ENCODE measurements at regions not wholly inside any gene's neighbourhood (a gene's known extent, or its start where the extent isn't known, plus 50 kb on each side); places are given as distances from the start of the nearest gene placed in this dataset.

GRCh38 chr3:6394944-6395343, 466.0 kb upstream of the GRM7 start:
- ATAC-seq (no peak), DNase-seq (ENCODE audit: low spot score) (no peak), FAIRE-seq (no peak)
- Histone ChIP-seq H3K9me3 (ENCODE audit: low read length) (peaks cover 62% of the 10 kb centered on the region), H3K4me2 (ENCODE audit: low read depth, low read length) (no peak overlapping the region), H3K9ac (ENCODE audit: insufficient read depth, low read depth, low read length) (no peak overlapping the region), H4K20me1 (ENCODE audit: insufficient read depth, low read length) (no peaks in the 10 kb centered on the region), H3K4me1 (ENCODE audit: insufficient read depth, low read length) (no peaks in the 10 kb centered on the region), H3K27me3 (ENCODE audit: control insufficient read depth in 1 of 2, insufficient read depth in 2 of 2, low read length in 2 of 2) (no peaks in the 10 kb centered on the region), H3K4me3 (replicated peaks in 1 of 3; ENCODE audit: insufficient read depth in 1 of 3, low read depth in 2 of 3, low read length in 3 of 3) (no peak overlapping the region), H3K36me3 (replicated peaks in 1 of 2; ENCODE audit: control insufficient read depth in 1 of 2, insufficient read depth in 2 of 2, low read length in 2 of 2) (no peaks in the 10 kb centered on the region), H3K27ac (ENCODE audit: extremely low read length, insufficient read depth, low read length) (no peak overlapping the region), H2AFZ (ENCODE audit: low read length) (no peak overlapping the region), H3K79me2 (ENCODE audit: insufficient read depth, low read length) (no peaks in the 10 kb centered on the region)
- ChIA-PET CTCF (ENCODE audit: low intra/inter-chr PET ratio, low total read pairs) (no interaction called here), POLR2A (no interaction called here)
- 0% methylated on average over 2 of the region's 2 CpGs for whole genome bisulfite sequencing (ENCODE audit: low lambda C conversion rate)
- no TSS peak for BruUV-seq (replicated peaks)
- TF ChIP-seq MAFK (conservative IDR thresholded peaks at IDR 0.05 in 1 of 2, IDR thresholded peaks at IDR 0.05 in 1 of 2; ENCODE audit: low read length in 2 of 2) (peak; percentile 88 to 96), MAFF (IDR thresholded peaks at IDR 0.05; ENCODE audit: low read depth, low read length) (peak; percentile 94), TFDP2 (CRISPR knock-in tag; IDR thresholded peaks at IDR 0.05) (no peak)
- intact Hi-C loops (cut with micrococcal nuclease; ENCODE audit: unreplicated experiment): no loop called here
- in situ Hi-C loops (cut with HindIII; ENCODE audit: extremely low pct_ligation_motif_present, low pct_unique_long_range_greater_than_20kb): no loop called here

GRCh38 chr3:6396631-6397030, 464.3 kb upstream of the GRM7 start:
- no peak for ATAC-seq
- Histone ChIP-seq H3K27ac (ENCODE audit: extremely low read length, insufficient read depth, low read length) (no peak overlapping the region), H4K20me1 (ENCODE audit: insufficient read depth, low read length) (no peaks in the 10 kb centered on the region), H3K36me3 (replicated peaks in 1 of 2; ENCODE audit: control insufficient read depth in 1 of 2, insufficient read depth in 2 of 2, low read length in 2 of 2) (no peaks in the 10 kb centered on the region), H2AFZ (ENCODE audit: low read length) (no peak overlapping the region), H3K9ac (ENCODE audit: insufficient read depth, low read depth, low read length) (no peak overlapping the region), H3K4me1 (ENCODE audit: insufficient read depth, low read length) (no peaks in the 10 kb centered on the region), H3K79me2 (ENCODE audit: insufficient read depth, low read length) (no peaks in the 10 kb centered on the region), H3K4me3 (replicated peaks in 1 of 3; ENCODE audit: insufficient read depth in 1 of 3, low read depth in 2 of 3, low read length in 3 of 3) (no peak overlapping the region), H3K27me3 (ENCODE audit: control insufficient read depth in 1 of 2, insufficient read depth in 2 of 2, low read length in 2 of 2) (no peaks in the 10 kb centered on the region), H3K4me2 (ENCODE audit: low read depth, low read length) (no peak overlapping the region), H3K9me3 (ENCODE audit: low read length) (peaks cover 49% of the 10 kb centered on the region)
- intact Hi-C loops (cut with micrococcal nuclease; ENCODE audit: unreplicated experiment): no loop called here
- no peak for DNase-seq (ENCODE audit: low spot score)
- no peak for FAIRE-seq
- in situ Hi-C loops (cut with HindIII; ENCODE audit: extremely low pct_ligation_motif_present, low pct_unique_long_range_greater_than_20kb): no loop called here
- POLR2A ChIA-PET: no interaction called here
- no TSS peak for BruUV-seq (replicated peaks)
- CTCF ChIA-PET (ENCODE audit: low intra/inter-chr PET ratio, low total read pairs): no interaction called here
- 0% methylated on average over 1 of the region's 1 CpG for WGBS (ENCODE audit: low lambda C conversion rate)
- TF ChIP-seq HOXD1 (CRISPR knock-in tag; IDR thresholded peaks at IDR 0.05) (no peak), ZNF260 (CRISPR knock-in tag; IDR thresholded peaks at IDR 0.05; ENCODE audit: borderline replicate concordance, low read depth) (no peak), GZF1 (CRISPR knock-in tag; IDR thresholded peaks at IDR 0.05) (no peak), SSRP1 (CRISPR knock-in tag; IDR thresholded peaks at IDR 0.05) (no peak), ATF7 (IDR thresholded peaks at IDR 0.05) (no peak), ATF7 (CRISPR knock-in tag; IDR thresholded peaks at IDR 0.05) (no peak), ZNF414 (CRISPR knock-in tag; IDR thresholded peaks at IDR 0.05) (no peak), POGK (CRISPR knock-in tag; conservative IDR thresholded peaks at IDR 0.05) (no peak), TEAD2 (CRISPR knock-in tag; IDR thresholded peaks at IDR 0.05) (no peak), ARID3A (IDR thresholded peaks at IDR 0.05; ENCODE audit: low read depth, low read length) (no peak), SMAD9 (CRISPR knock-in tag; IDR thresholded peaks at IDR 0.05) (no peak), ZNF337 (CRISPR knock-in tag; IDR thresholded peaks at IDR 0.05; ENCODE audit: borderline replicate concordance, low read depth) (no peak), TRIM24 (CRISPR knock-in tag; IDR thresholded peaks at IDR 0.05) (no peak)
